Retinal pigment epithelial cell (primary cell): ENCODE measurements at regions not wholly inside any gene's neighbourhood (a gene's known extent, or its start where the extent isn't known, plus 50 kb on each side); places are given as distances from the start of the nearest gene placed in this dataset.

Source experiments
- DNase-seq: peaks from one replicate; pipeline ENCODE4 v3.0.0-alpha.2; 2010; ENCODE audit warnings: low read depth
- H3K4me3 ChIP-seq: 2 replicates; pipeline ENCODE4 v1.5.1; 2011; ENCODE audit warnings: mild to moderate bottlenecking, low read length, control low read depth, moderate library complexity
- CTCF ChIP-seq: conservative IDR thresholded peaks from 2 replicates; pipeline ENCODE4 v1.5.1; 2011; ENCODE audit warnings: low read depth, low read length, control low read depth, inconsistent platforms

GRCh38 chr20:61106438-61106837 lies 145.6 kb upstream of the CDH4 start:
- TF ChIP-seq CTCF, result no peak
- no peak overlapping the region for H3K4me3 ChIP-seq
- DNase-seq, result no peak

DNA sequence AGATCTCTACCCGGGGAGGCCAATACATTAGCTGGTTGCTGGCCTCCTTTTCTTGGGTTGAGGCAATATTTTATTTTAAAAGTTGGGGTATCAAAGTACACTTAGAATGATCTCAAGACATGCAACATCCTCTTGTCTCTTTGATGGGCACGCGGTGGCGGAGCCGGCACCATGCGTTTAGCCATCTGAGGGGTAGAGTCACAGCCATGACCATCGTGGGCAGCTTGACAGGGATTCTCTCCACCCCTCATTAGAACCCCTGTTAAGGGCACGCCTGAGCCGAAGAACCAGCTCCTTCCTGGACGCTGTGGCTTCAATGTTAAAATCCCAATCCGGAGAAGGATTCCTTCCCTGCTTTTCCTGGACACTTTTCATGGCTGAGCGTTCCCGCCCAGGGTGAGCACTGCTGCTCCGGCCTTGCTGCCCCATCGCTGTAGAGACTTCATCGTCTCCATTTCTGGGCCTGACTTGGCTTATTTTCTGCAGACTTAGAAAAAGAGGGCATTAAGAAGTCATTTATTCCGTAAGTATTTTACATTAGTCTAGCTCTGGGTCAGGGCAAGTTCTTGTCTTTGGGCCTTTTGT lies 142.7 kb upstream of the CDH4 start:
- no peak for TF ChIP-seq CTCF
- no peak for DNase-seq
- H3K4me3 ChIP-seq, result no peak overlapping the region

- TF ChIP-seq CTCF, result no peak
- no peak for DNase-seq
- H3K4me3 ChIP-seq, result no peak overlapping the region
Measured at GRCh38 chr20:61112515-61112914, 139.5 kb upstream of the CDH4 start.

GRCh38 chr20:61113731-61114130 lies 138.3 kb upstream of the CDH4 start:
- H3K4me3 ChIP-seq, result no peak overlapping the region
- TF ChIP-seq CTCF, result no peak
- no peak for DNase-seq

GRCh38 chr20:61114493-61115175 lies 137.4 kb upstream of the CDH4 start:
- no peak overlapping the region for H3K4me3 ChIP-seq
- DNase-seq, result no peak
- no peak for TF ChIP-seq CTCF

GRCh38 chr20:61115364-61116065 lies 136.5 kb upstream of the CDH4 start:
- H3K4me3 ChIP-seq, result no peak overlapping the region
- TF ChIP-seq CTCF, result no peak
- DNase-seq, result no peak

GRCh38 chr20:61117725-61118124 lies 134.3 kb upstream of the CDH4 start:
- H3K4me3 ChIP-seq, result no peak overlapping the region
- no peak for DNase-seq
- TF ChIP-seq CTCF, result no peak
